ENCODE measurements at regions not wholly inside any gene's neighbourhood (a gene's known extent, or its start where the extent isn't known, plus 50 kb on each side); places are given as distances from the start of the nearest gene placed in this dataset.

- no peak for TF ChIP-seq ATF3 (IDR thresholded peaks at IDR 0.05)
- TF ChIP-seq TCF7L2 (IDR thresholded peaks at IDR 0.05; ENCODE audit: borderline replicate concordance, extremely low read depth, insufficient read depth, insufficient read length), result no peak
- no peak for TF ChIP-seq ELF1 (IDR thresholded peaks at IDR 0.05; ENCODE audit: borderline replicate concordance, low read depth)
These were observed 217.4 kb upstream of the RTL1 start (continued) for GRCh38 chr14:101120641-101121507.

GRCh38 chr14:101121508-101122139, 218.1 kb upstream of the RTL1 start:
- RAD21 ChIA-PET (ENCODE audit: low non-redundant PET in 1 of 2, low total read pairs in 2 of 2, uncharacterized antibody in 2 of 2, unreplicated experiment in 2 of 2), result no interaction called here
- TF ChIP-seq SRF (IDR thresholded peaks at IDR 0.05; ENCODE audit: low read depth) (no peak), POLR2A (IDR thresholded peaks at IDR 0.05; ENCODE audit: borderline replicate concordance, extremely low read depth, insufficient read depth, insufficient read length) (no peak), ATF3 (IDR thresholded peaks at IDR 0.05) (no peak)
- POLR2A ChIA-PET, result no interaction called here
- DNase-seq (ENCODE audit: low read depth, low spot score), result no peak
- no peak for ATAC-seq
- CTCF ChIA-PET, result no interaction called here
- peaks cover 3% of the 10 kb centered on the region; the same call in 1 of the 2 replicates for H3K27me3 ChIP-seq (ENCODE audit: insufficient read depth, low read length)
- no peaks in the 10 kb centered on the region for H3K9me2 ChIP-seq (ENCODE audit: insufficient read depth)
- H4K20me1 ChIP-seq (ENCODE audit: insufficient read depth), result no peaks in the 10 kb centered on the region
- H3K36me3 ChIP-seq (ENCODE audit: control insufficient read depth in 1 of 2, insufficient read depth in 2 of 2, low read length in 2 of 2), result no peaks in the 10 kb centered on the region
- H2AFZ ChIP-seq (ENCODE audit: low read depth, low read length, poor library complexity, severe bottlenecking), result no peak overlapping the region
- intact Hi-C loops (cut with micrococcal nuclease), result no loop called here
- H3K4me2 ChIP-seq (ENCODE audit: low read length), result no peak overlapping the region
- BruUV-seq (replicated peaks), result no TSS peak
- no peaks in the 10 kb centered on the region for H3K9me3 ChIP-seq (ENCODE audit: control insufficient read depth in 1 of 2, insufficient read depth in 1 of 2, low read depth in 1 of 2, low read length in 2 of 2)
- no peak overlapping the region for H3K9ac ChIP-seq (ENCODE audit: low read length)
- no peak overlapping the region for H3K27ac ChIP-seq (ENCODE audit: low read depth, low read length)
- H3K79me2 ChIP-seq (ENCODE audit: insufficient read depth, low read length), result no peaks in the 10 kb centered on the region
- H3K4me3 ChIP-seq (replicated peaks in 1 of 2; ENCODE audit: low read depth in 1 of 2, low read length in 2 of 2), result no peak overlapping the region
- no peaks in the 10 kb centered on the region for H3K4me1 ChIP-seq (ENCODE audit: control insufficient read depth in 1 of 2, insufficient read depth in 2 of 2, low read length in 2 of 2)
